Panc1 (cell line): ENCODE measurements at regions not wholly inside any gene's neighbourhood (a gene's known extent, or its start where the extent isn't known, plus 50 kb on each side); places are given as distances from the start of the nearest gene placed in this dataset.

Experiments
- ATAC-seq: fragments of 200-7000 bp; cut with Tn5 transposase; 2 replicates; pipeline ENCODE4 v1.9.1; 2020; ENCODE audit warnings: mild to moderate bottlenecking, moderate library complexity
- BruUV-seq: library from RNA; stranded (reverse); fragments of 400-500 nt; replicated peaks from 2 replicates; lab custom pipeline; 2021; lab: Mats Ljungman, UMichigan
- CTCF ChIA-PET: fragments of 300-600 bp; sonication (Branson Sonifier 250); formaldehyde crosslinking; loops from one replicate; lab custom pipeline; 2022; ENCODE audit warnings: antibody characterized with exemption; lab: Charles Lee
- POLR2A ChIA-PET: fragments of 300-600 bp; sonication (Branson Sonifier 250); formaldehyde crosslinking; loops from one replicate; lab custom pipeline; 2022; ENCODE audit warnings: antibody characterized with exemption; lab: Charles Lee
- DNase-seq: peaks from one replicate; pipeline ENCODE4 v3.0.0-alpha.2; 2010; ENCODE audit warnings: low read depth, low spot score
- H3K27ac ChIP-seq: 2 replicates; pipeline ENCODE4 v1.5.1; 2011; ENCODE audit warnings: mild to moderate bottlenecking, low read length, inconsistent platforms
- H3K27me3 ChIP-seq: fragments of 200-500 bp; sonication (Bioruptor generic); 2 replicates; pipeline ENCODE4 v1.6.0; 2014; ENCODE audit warnings: low read length, inconsistent platforms; ENCODE audit not compliant: control insufficient read depth, insufficient read depth
- H3K36me3 ChIP-seq: fragments of 200-500 bp; sonication (Bioruptor generic); 2 replicates; pipeline ENCODE4 v1.5.1; 2014; ENCODE audit warnings: inconsistent platforms, mild to moderate bottlenecking, low read length, moderate library complexity; ENCODE audit not compliant: control insufficient read depth, insufficient read depth
- H3K4me1 ChIP-seq: 2 replicates; pipeline ENCODE4 v1.5.1; 2011; ENCODE audit warnings: inconsistent platforms, mild to moderate bottlenecking, low read length, moderate library complexity; ENCODE audit not compliant: control insufficient read depth, insufficient read depth
- H3K4me3 ChIP-seq, 2 experiments: 2 replicates each; pipeline ENCODE4 v1.5.1; 2011 to 2012; ENCODE audit warnings: low read depth in 2 of 2, low read length in 2 of 2, mild to moderate bottlenecking in 2 of 2, inconsistent platforms in 1 of 2, moderate library complexity in 1 of 2
- H3K9me3 ChIP-seq: fragments of 200-500 bp; sonication (Bioruptor generic); 2 replicates; pipeline ENCODE4 v1.5.1; 2014; ENCODE audit warnings: low read depth, mild to moderate bottlenecking, inconsistent platforms, low read length, moderate library complexity; ENCODE audit not compliant: control insufficient read depth, insufficient read depth
- POLR2AphosphoS5 ChIP-seq: IDR thresholded peaks from 2 replicates; pipeline ENCODE4 v1.6.1; 2012; ENCODE audit warnings: mild to moderate bottlenecking, low read depth, low read length, moderate library complexity
- SIN3A ChIP-seq: IDR thresholded peaks from 2 replicates; pipeline ENCODE4 v1.6.1; 2012; ENCODE audit warnings: low read depth, mild to moderate bottlenecking, low read length, moderate library complexity, borderline replicate concordance; ENCODE audit not compliant: insufficient read depth
- TCF7L2 ChIP-seq: IDR thresholded peaks from 2 replicates; pipeline ENCODE4 v1.6.1; 2011; ENCODE audit warnings: mild to moderate bottlenecking, low read depth, low read length, inconsistent platforms
- in situ Hi-C: cut with HindIII; loops from 2 replicates; pipeline ENCODE4 v1.10.0; 2016; ENCODE audit warnings: low sequenced_read_pairs, low pct_unique_long_range_greater_than_20kb
- intact Hi-C: fragments of 100-400 bp; cut with micrococcal nuclease; formaldehyde crosslinking; loops from one replicate; pipeline ENCODE4 v1.10.0; 2022; ENCODE audit not compliant: unreplicated experiment
- TF ChIP-seq, protein P1 (sequence below): fragments of 450-650 bp; IDR thresholded peaks from 2 replicates; pipeline ENCODE4 v1.5.1; 2017; ENCODE audit warnings: mild to moderate bottlenecking
- TF ChIP-seq, protein P2 (sequence below), 2 experiments: IDR thresholded peaks; 2 replicates each; pipeline ENCODE4 v1.6.1; 2011 to 2012; ENCODE audit warnings: low read depth in 2 of 2, control low read depth in 1 of 2, low read length in 1 of 2, mild to moderate bottlenecking in 1 of 2, moderate library complexity in 1 of 2; ENCODE audit not compliant: insufficient read depth in 1 of 2

DNA sequence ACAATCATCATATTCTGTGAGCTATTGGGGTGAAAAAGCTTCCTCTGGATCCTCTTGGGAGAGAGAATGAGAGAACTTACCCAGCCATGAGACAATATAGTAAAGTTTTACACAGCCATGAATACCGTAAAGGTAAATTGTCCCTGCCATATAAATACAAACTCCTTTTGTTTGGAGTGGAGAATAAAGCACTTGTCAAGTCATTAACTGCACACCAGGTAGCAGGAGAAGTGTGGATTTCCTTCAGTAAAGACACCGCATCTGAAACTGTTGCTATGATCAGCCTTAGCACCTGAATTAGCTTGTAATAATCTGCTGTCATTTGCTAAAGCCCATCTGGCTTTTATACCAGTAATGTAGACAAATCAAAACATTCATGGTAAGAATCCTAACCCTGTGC lies 336.6 kb upstream of the SLCO3A1 start:
- in situ Hi-C loops, result no loop called here
- ATAC-seq, result no peak
- Histone ChIP-seq H3K36me3 (no peaks in the 10 kb centered on the region), H3K4me3 (no peak overlapping the region), H3K4me1 (no peaks in the 10 kb centered on the region), H3K27ac (no peak overlapping the region), H3K9me3 (no peaks in the 10 kb centered on the region), H3K27me3 (no peaks in the 10 kb centered on the region)
- no TSS peak for BruUV-seq
- DNase-seq, result no peak
- POLR2A ChIA-PET, result no interaction called here
- TF ChIP-seq POLR2AphosphoS5 (no peak), SIN3A (no peak), TCF7L2 (no peak)
- TF ChIP-seq, protein P1, sequence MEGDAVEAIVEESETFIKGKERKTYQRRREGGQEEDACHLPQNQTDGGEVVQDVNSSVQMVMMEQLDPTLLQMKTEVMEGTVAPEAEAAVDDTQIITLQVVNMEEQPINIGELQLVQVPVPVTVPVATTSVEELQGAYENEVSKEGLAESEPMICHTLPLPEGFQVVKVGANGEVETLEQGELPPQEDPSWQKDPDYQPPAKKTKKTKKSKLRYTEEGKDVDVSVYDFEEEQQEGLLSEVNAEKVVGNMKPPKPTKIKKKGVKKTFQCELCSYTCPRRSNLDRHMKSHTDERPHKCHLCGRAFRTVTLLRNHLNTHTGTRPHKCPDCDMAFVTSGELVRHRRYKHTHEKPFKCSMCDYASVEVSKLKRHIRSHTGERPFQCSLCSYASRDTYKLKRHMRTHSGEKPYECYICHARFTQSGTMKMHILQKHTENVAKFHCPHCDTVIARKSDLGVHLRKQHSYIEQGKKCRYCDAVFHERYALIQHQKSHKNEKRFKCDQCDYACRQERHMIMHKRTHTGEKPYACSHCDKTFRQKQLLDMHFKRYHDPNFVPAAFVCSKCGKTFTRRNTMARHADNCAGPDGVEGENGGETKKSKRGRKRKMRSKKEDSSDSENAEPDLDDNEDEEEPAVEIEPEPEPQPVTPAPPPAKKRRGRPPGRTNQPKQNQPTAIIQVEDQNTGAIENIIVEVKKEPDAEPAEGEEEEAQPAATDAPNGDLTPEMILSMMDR, result no peak
- TF ChIP-seq, protein P2, sequence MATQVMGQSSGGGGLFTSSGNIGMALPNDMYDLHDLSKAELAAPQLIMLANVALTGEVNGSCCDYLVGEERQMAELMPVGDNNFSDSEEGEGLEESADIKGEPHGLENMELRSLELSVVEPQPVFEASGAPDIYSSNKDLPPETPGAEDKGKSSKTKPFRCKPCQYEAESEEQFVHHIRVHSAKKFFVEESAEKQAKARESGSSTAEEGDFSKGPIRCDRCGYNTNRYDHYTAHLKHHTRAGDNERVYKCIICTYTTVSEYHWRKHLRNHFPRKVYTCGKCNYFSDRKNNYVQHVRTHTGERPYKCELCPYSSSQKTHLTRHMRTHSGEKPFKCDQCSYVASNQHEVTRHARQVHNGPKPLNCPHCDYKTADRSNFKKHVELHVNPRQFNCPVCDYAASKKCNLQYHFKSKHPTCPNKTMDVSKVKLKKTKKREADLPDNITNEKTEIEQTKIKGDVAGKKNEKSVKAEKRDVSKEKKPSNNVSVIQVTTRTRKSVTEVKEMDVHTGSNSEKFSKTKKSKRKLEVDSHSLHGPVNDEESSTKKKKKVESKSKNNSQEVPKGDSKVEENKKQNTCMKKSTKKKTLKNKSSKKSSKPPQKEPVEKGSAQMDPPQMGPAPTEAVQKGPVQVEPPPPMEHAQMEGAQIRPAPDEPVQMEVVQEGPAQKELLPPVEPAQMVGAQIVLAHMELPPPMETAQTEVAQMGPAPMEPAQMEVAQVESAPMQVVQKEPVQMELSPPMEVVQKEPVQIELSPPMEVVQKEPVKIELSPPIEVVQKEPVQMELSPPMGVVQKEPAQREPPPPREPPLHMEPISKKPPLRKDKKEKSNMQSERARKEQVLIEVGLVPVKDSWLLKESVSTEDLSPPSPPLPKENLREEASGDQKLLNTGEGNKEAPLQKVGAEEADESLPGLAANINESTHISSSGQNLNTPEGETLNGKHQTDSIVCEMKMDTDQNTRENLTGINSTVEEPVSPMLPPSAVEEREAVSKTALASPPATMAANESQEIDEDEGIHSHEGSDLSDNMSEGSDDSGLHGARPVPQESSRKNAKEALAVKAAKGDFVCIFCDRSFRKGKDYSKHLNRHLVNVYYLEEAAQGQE (IDR thresholded peaks at IDR 0.05; ENCODE audit: insufficient read depth in 1 of 2, low read depth in 2 of 2, low read length in 1 of 2), result no peak
- CTCF ChIA-PET, result no interaction called here
- intact Hi-C loops, result no loop called here

DNA sequence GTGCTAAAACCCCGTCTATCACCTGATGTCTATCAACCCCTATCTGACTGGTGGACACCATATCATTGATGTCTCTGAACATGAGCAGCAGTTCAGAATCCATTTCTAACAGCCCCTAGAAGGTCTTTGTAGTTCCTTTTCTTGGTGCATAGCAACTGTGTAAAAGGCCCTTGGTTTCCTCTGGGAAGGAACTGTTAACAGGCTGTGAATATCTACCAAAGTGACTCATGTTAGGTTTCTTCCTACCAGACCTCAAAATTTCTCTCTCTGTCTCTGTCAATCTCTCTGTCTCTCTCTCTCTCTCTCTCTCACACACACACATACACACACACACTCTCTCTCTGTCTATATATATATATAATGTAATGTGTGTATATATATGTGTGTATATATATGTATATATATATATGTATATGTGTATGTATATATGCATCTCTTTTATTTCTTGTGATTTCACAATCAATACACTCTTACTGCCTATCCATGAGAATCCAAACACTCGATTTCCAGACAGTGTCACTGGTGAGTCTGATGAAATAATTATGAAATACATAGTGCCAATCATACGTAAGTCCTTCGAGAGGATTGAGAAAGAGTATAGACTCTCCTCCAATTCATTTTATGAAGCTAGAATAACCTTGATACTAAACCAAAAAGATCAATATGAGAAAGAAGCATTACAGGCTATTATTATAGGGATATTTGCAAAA lies 335.9 kb upstream of the SLCO3A1 start:
- Histone ChIP-seq H3K27me3 (no peaks in the 10 kb centered on the region), H3K27ac (no peak overlapping the region), H3K4me3 (no peak overlapping the region), H3K4me1 (no peaks in the 10 kb centered on the region), H3K36me3 (no peaks in the 10 kb centered on the region), H3K9me3 (no peaks in the 10 kb centered on the region)
- ChIA-PET POLR2A (no interaction called here), CTCF (no interaction called here)
- DNase-seq, result no peak
- ATAC-seq, result no peak
- in situ Hi-C loops (no loop called here), intact Hi-C loops (no loop called here)
- BruUV-seq, result no TSS peak
- TF ChIP-seq TCF7L2, result no peak
- TF ChIP-seq POLR2AphosphoS5, result no peak
- TF ChIP-seq SIN3A, result no peak
- TF ChIP-seq, protein P1, result no peak
- TF ChIP-seq, protein P2 (IDR thresholded peaks at IDR 0.05; ENCODE audit: insufficient read depth in 1 of 2, low read depth in 2 of 2, low read length in 1 of 2), result no peak
